ENCODE measurements at regions not wholly inside any gene's neighbourhood (a gene's known extent, or its start where the extent isn't known, plus 50 kb on each side); places are given as distances from the start of the nearest gene placed in this dataset.

DNA sequence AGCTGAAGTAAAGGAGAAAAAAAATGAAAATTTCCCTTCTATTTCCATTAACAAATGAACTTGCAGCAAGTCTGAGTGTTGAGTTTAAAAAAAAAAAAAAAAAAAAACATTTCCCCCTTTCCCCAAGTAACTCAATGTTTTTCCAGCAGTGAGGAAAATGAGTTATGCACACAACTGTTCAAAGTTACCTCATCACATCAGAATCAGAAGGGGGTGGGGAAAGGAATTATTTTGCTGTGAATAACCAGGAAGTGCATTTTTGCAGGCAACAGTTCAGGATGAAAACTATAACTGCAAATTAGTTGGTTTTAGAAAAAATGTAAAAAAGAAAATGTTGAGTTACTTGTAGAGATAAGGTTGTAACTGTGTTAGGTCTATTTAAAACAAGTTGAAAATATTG is 568.9 kb upstream of the CITED2 start:
- no peaks in the 10 kb centered on the region for H3K9me3 ChIP-seq
- no peaks in the 10 kb centered on the region for H3K27me3 ChIP-seq
- no peak for DNase-seq (ENCODE audit: low spot score)
- H3K4me3 ChIP-seq, result no peak overlapping the region
- peak overlapping the region in 1 of 2 donors; percentile 63 for H3K27ac ChIP-seq
- peaks cover 0 to 18% of the 10 kb centered on the region in 2 donors for H3K4me1 ChIP-seq
- no peaks in the 10 kb centered on the region for H3K36me3 ChIP-seq
- TF ChIP-seq, protein P1, sequence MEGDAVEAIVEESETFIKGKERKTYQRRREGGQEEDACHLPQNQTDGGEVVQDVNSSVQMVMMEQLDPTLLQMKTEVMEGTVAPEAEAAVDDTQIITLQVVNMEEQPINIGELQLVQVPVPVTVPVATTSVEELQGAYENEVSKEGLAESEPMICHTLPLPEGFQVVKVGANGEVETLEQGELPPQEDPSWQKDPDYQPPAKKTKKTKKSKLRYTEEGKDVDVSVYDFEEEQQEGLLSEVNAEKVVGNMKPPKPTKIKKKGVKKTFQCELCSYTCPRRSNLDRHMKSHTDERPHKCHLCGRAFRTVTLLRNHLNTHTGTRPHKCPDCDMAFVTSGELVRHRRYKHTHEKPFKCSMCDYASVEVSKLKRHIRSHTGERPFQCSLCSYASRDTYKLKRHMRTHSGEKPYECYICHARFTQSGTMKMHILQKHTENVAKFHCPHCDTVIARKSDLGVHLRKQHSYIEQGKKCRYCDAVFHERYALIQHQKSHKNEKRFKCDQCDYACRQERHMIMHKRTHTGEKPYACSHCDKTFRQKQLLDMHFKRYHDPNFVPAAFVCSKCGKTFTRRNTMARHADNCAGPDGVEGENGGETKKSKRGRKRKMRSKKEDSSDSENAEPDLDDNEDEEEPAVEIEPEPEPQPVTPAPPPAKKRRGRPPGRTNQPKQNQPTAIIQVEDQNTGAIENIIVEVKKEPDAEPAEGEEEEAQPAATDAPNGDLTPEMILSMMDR (IDR thresholded peaks at IDR 0.05), result no peak

DNA sequence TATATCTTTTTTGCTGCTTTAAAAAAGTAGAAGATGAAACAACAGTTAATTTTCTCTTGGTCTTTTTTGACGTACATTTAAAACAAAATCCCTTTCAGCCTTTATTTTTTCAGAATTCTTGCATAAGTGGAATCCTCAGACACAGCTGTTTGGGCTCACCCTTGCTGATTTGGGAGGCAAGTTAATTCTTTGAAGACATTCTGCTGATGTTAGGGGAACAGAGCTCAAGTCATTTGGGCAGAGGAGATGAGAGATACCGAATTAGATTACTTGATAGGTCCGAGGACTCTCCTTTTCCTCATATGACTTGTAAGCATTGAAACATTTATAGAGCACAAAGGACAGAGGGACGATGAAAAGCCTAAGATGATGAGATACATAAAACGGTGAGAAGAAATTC is 567.9 kb upstream of the CITED2 start:
- Histone ChIP-seq H3K27me3 (no peaks in the 10 kb centered on the region), H3K27ac (peak overlapping the region; percentile 22 to 63), H3K36me3 (no peaks in the 10 kb centered on the region), H3K9me3 (no peaks in the 10 kb centered on the region), H3K4me1 (peaks cover 0 to 18% of the 10 kb centered on the region in 2 donors), H3K4me3 (no peak overlapping the region)
- DNase-seq (ENCODE audit: low spot score), result no peak
- TF ChIP-seq, protein P1 (IDR thresholded peaks at IDR 0.05), result no peak

DNA sequence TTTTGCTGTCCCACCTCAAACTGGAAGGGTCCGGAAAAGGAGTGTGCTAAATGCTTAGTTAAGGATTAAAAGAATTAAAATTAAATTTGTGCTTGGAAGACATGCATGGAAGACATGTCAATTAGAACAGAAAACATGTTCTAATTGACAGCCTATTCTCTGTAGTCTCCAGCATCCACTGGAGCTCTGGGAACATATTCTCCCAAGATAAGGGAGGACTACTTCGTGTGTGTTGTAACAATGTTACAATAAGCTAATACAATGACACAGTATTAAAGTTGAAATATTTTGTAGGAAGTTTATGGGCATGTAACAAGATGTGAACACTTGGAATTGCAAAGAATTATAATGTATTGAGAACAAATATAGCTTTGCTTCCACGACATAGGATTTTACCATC is 567.4 kb upstream of the CITED2 start:
- Histone ChIP-seq H3K9me3 (no peaks in the 10 kb centered on the region), H3K4me1 (peaks cover 0 to 18% of the 10 kb centered on the region in 2 donors), H3K27me3 (no peaks in the 10 kb centered on the region), H3K36me3 (no peaks in the 10 kb centered on the region), H3K4me3 (no peak overlapping the region), H3K27ac (peak overlapping the region in 1 of 2 donors; percentile 63)
- DNase-seq (ENCODE audit: low spot score), result no peak
- TF ChIP-seq, protein P1 (IDR thresholded peaks at IDR 0.05), result no peak

DNA sequence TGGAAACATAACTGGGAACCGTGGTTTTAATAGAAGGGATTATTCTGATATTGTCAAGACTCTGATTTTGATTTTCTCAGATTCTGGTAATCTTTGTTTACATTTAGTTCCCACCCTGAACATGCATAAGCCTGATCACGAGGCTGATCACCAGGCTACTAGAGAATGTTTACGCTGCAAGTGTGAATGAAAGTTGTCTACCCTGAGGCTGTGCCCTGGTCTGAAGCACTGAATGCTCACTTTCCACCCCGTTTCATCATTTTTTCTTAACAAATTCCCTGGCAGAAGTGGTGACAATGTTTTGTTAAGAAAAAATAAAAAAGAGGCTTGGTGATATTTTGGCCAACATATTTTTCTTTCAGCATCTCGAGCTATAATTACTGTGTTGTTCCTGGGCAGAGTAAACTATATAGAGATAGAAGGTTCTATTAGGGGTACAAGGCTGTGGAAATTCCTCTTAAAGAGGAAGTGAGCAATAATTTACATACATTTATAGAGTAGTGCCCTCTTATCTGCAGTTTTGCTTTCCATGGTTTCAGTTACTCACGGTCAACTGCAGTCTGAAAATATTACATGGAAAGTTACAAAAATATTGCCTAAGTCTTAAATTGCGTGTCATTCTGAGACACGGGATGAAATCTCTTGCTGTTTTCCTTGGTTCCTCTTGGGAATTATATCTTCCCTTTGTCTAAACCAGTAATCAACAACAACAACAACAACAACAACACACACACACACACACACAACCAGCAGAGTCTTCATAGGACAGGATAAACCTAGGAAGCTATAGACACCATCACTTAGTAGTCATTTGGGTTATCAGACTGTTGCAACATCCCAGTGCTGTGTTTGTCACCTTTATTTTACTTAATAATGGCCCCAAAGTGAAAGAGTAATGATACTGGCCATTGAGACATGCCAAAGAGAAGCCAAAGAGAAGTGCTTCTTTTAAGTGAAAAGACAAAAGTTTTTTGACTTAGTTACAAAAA is 566.6 kb upstream of the CITED2 start:
- Histone ChIP-seq H3K4me1 (peaks cover 0 to 18% of the 10 kb centered on the region in 2 donors), H3K36me3 (no peaks in the 10 kb centered on the region), H3K4me3 (no peak overlapping the region), H3K27ac (no peak overlapping the region), H3K27me3 (no peaks in the 10 kb centered on the region), H3K9me3 (no peaks in the 10 kb centered on the region)
- DNase-seq (ENCODE audit: low spot score), result no peak
- TF ChIP-seq, protein P1 (IDR thresholded peaks at IDR 0.05), result no peak

DNA sequence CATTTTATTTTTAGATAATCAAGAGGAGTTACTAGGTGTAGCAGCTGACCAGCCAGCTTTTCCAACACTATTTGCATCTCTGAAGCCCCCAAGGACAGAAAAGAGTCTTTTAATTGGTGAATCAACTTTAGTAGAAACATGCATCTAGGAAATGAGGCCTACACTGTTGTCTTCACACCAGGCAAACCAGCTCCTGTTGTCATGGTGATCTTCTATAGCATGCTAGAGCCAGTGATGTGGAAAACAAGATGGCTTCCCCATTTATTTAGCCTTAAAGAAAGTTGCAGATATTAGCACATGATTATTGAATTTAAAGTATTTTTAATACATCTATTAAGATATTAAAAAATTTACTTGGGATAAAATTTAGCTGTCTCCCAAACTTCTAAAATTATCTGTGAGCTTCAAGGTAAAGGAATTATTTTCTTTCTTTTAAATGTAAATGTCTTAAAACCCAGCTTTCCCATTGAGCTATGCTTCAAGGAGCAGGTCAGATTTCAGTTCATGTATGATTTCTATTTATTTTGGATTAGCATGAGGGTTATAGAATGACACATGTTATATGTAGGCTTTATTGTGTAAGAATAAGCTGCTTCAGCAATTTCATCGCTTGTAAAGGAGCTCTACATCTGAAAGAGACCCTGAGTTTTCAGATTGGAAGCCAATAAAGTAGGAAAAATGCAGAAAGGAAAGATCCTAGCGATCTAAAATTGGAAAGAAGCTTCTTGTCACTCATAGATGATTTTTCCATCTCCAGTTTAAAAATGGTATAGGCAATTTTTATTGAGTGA is 564.9 kb upstream of the CITED2 start:
- DNase-seq (ENCODE audit: low spot score), result no peak
- Histone ChIP-seq H3K27me3 (no peaks in the 10 kb centered on the region), H3K36me3 (no peaks in the 10 kb centered on the region), H3K4me3 (no peak overlapping the region), H3K4me1 (peaks cover 0 to 18% of the 10 kb centered on the region in 2 donors), H3K9me3 (no peaks in the 10 kb centered on the region), H3K27ac (no peak overlapping the region)
- TF ChIP-seq, protein P1 (IDR thresholded peaks at IDR 0.05), result no peak

Measured in right atrium auricular region (tissue), 2 donors.